Endothelial cell of umbilical vein (primary cell): ENCODE measurements at regions not wholly inside any gene's neighbourhood (a gene's known extent, or its start where the extent isn't known, plus 50 kb on each side); places are given as distances from the start of the nearest gene placed in this dataset.

Source experiments
- BruUV-seq: library from RNA; stranded (reverse); fragments of 400-500 nt; replicated peaks from 2 replicates; lab custom pipeline; 2021; lab: Mats Ljungman, UMichigan
- CTCF ChIA-PET: fragments of 300-600, 350-600 bp; sonication (Branson Sonifier 250); formaldehyde crosslinking; loops from one replicate; lab custom pipeline; 2021; ENCODE audit warnings: antibody characterized with exemption, inconsistent platforms; lab: Charles Lee
- POLR2A ChIA-PET: fragments of 300-600, 350-600 bp; sonication (Branson Sonifier 250); formaldehyde crosslinking; loops from one replicate; lab custom pipeline; 2021; ENCODE audit warnings: antibody characterized with exemption, inconsistent platforms; lab: Charles Lee
- DNase-seq: peaks from one replicate; pipeline ENCODE4 v3.0.0-alpha.2; 2011; ENCODE audit warnings: low read depth, low spot score
- FAIRE-seq: peaks from 2 replicates; lab custom pipeline; 2011; peaks lifted over from hg19 to GRCh38; lab: Jason Lieb, UNC
- H2AFZ ChIP-seq: 2 replicates; pipeline ENCODE4 v1.6.0; 2012; ENCODE audit warnings: low read depth, low read length, control low read depth, inconsistent platforms
- H3K27ac ChIP-seq: 2 replicates; pipeline ENCODE4 v1.5.1; 2011; ENCODE audit warnings: low read depth, mild to moderate bottlenecking, control low read depth, low read length, moderate library complexity; ENCODE audit not compliant: insufficient read depth
- H3K27me3 ChIP-seq, 2 experiments: 2 replicates each; pipeline versions ENCODE4 v1.6.0 to v1.6.1; 2011; ENCODE audit warnings: low read length in 2 of 2, mixed read lengths in 1 of 2; ENCODE audit not compliant: control insufficient read depth in 2 of 2, insufficient read depth in 2 of 2
- H3K36me3 ChIP-seq, 2 experiments: 2 replicates in 1 of 2; 3 replicates in 1 of 2; pipeline ENCODE4 v1.5.1; 2011; ENCODE audit warnings: low read length in 2 of 2, mild to moderate bottlenecking in 1 of 2, moderate library complexity in 1 of 2; ENCODE audit not compliant: control insufficient read depth in 2 of 2, insufficient read depth in 2 of 2; ENCODE audit errors: extremely low read depth in 1 of 2
- H3K4me1 ChIP-seq: 3 replicates; pipeline ENCODE4 v1.5.1; 2011; ENCODE audit warnings: mild to moderate bottlenecking, low read length; ENCODE audit not compliant: control insufficient read depth, insufficient read depth; ENCODE audit errors: extremely low read depth
- H3K4me2 ChIP-seq: 2 replicates; pipeline ENCODE4 v1.6.1; 2011; ENCODE audit warnings: low read length, control low read depth, mixed read lengths; ENCODE audit not compliant: insufficient read depth
- H3K4me3 ChIP-seq, 3 experiments: fragments of 200-600 bp in 1 of 3; sonication (generic), shearing (Covaris generic) in 1 of 3; replicated peaks in 1 of 3; 2 replicates each; pipeline ENCODE4 v1.5.1; 2011 to 2016; ENCODE audit warnings: control low read depth in 3 of 3, low read length in 3 of 3, mild to moderate bottlenecking in 2 of 3, inconsistent platforms in 1 of 3, low read depth in 1 of 3, moderate library complexity in 1 of 3; ENCODE audit not compliant: insufficient read depth in 1 of 3
- H3K79me2 ChIP-seq: 2 replicates; pipeline ENCODE4 v1.6.0; 2012; ENCODE audit warnings: low read length, inconsistent platforms; ENCODE audit not compliant: control insufficient read depth, insufficient read depth
- H3K9ac ChIP-seq: replicated peaks from 2 replicates; pipeline ENCODE3; 2011; ENCODE audit warnings: low read length, control low read depth; ENCODE audit not compliant: insufficient read depth; ENCODE audit errors: extremely low read depth
- H3K9me1 ChIP-seq: replicated peaks from 3 replicates; pipeline ENCODE4 v1.6.0; 2011; ENCODE audit warnings: mild to moderate bottlenecking, low read length; ENCODE audit not compliant: control insufficient read depth, insufficient read depth; ENCODE audit errors: extremely low read depth
- H3K9me3 ChIP-seq: replicated peaks from 2 replicates; pipeline ENCODE4 v1.5.1; 2012; ENCODE audit warnings: low read length, inconsistent platforms; ENCODE audit not compliant: control insufficient read depth, insufficient read depth
- H4K20me1 ChIP-seq: replicated peaks from 2 replicates; pipeline ENCODE3; 2011; ENCODE audit warnings: mild to moderate bottlenecking, low read length; ENCODE audit not compliant: control insufficient read depth, insufficient read depth; ENCODE audit errors: extremely low read depth
- EZH2 ChIP-seq: IDR thresholded peaks from 2 replicates; pipeline ENCODE4 v1.6.1; 2012; ENCODE audit warnings: borderline replicate concordance, low read depth, mild to moderate bottlenecking, moderate library complexity, low read length, inconsistent platforms; ENCODE audit not compliant: severe bottlenecking
- FOS ChIP-seq: IDR thresholded peaks from 2 replicates; pipeline ENCODE4 v1.6.1; 2011; ENCODE audit warnings: mild to moderate bottlenecking, low read length, moderate library complexity, borderline replicate concordance; ENCODE audit not compliant: insufficient read depth
- GATA2 ChIP-seq: IDR thresholded peaks from 2 replicates; pipeline ENCODE4 v1.7.0; 2011; ENCODE audit warnings: low read depth, mild to moderate bottlenecking, moderate library complexity, mixed read lengths, low read length; ENCODE audit not compliant: insufficient read length, insufficient read depth
- JUN ChIP-seq: IDR thresholded peaks from 2 replicates; pipeline ENCODE4 v1.6.1; 2011; ENCODE audit warnings: borderline replicate concordance, low read depth; ENCODE audit not compliant: insufficient read length, insufficient read depth
- MYC ChIP-seq: IDR thresholded peaks from one replicate; pipeline ENCODE4 v1.6.1; 2011; ENCODE audit warnings: mild to moderate bottlenecking, low read depth, low read length
- POLR2AphosphoS5 ChIP-seq: IDR thresholded peaks from 2 replicates; pipeline ENCODE4 v1.6.1; 2012; ENCODE audit warnings: low read depth, mild to moderate bottlenecking, control low read depth, low read length, moderate library complexity; ENCODE audit not compliant: insufficient read depth
- dilution Hi-C: fragments of 300-500 bp; cut with MboI; formaldehyde crosslinking; loops from one replicate; pipeline ENCODE4 v1.15.0; 2019; ENCODE audit warnings: low sequenced_read_pairs; ENCODE audit not compliant: extremely low pct_ligation_motif_present
- intact Hi-C: fragments of 100-400 bp; cut with micrococcal nuclease; formaldehyde crosslinking; loops from one replicate; pipeline ENCODE4 v1.10.0; 2022
- TF ChIP-seq, protein P1 (sequence below): IDR thresholded peaks from 2 replicates; pipeline ENCODE4 v1.6.1; 2011; ENCODE audit not compliant: insufficient read depth, insufficient read length

- no peak for FAIRE-seq
- Histone ChIP-seq H3K9me1 (no peaks in the 10 kb centered on the region), H3K4me2 (no peak overlapping the region), H3K79me2 (no peaks in the 10 kb centered on the region), H3K27me3 (no peaks in the 10 kb centered on the region), H4K20me1 (no peaks in the 10 kb centered on the region), H3K4me1 (no peaks in the 10 kb centered on the region), H3K9ac (no peak overlapping the region), H2AFZ (no peak overlapping the region), H3K27ac (no peak overlapping the region), H3K36me3 (no peaks in the 10 kb centered on the region), H3K9me3 (no peaks in the 10 kb centered on the region), H3K4me3 (no peak overlapping the region)
- POLR2A ChIA-PET: no interaction called here
- TF ChIP-seq FOS: no peak
- TF ChIP-seq EZH2: no peak
- TF ChIP-seq, protein P1, sequence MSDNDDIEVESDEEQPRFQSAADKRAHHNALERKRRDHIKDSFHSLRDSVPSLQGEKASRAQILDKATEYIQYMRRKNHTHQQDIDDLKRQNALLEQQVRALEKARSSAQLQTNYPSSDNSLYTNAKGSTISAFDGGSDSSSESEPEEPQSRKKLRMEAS: no peak
- TF ChIP-seq JUN: no peak
- no peak for TF ChIP-seq GATA2
- TF ChIP-seq POLR2AphosphoS5: no peak
- dilution Hi-C loops (no loop called here), intact Hi-C loops (no loop called here)
- BruUV-seq: no TSS peak
- CTCF ChIA-PET: no interaction called here
- no peak for DNase-seq
These were observed 108.1 kb upstream of the COG2 start for GRCh38 chr1:230534224-230534623.

DNA sequence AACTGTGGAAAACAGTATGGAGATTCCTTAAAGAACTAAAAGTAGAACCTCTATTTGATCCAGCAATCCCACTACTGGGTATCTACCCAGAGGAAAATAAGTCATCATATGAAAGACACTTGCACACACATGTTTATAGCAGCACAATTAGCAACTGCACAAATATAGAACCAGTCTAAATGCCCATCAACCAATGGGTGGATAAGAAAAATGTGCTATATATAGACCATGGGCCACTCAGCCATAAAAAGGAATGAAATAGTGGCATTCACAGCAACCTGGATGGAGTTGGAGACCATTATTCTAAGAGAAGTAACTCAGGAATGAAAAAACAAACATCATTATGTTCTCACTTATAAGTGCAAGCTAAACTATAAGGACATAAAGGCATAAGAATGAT lies 105.0 kb upstream of the PGBD5 start:
- H2AFZ ChIP-seq: no peak overlapping the region
- H3K4me3 ChIP-seq: no peak overlapping the region
- no peaks in the 10 kb centered on the region for H3K4me1 ChIP-seq
- no peaks in the 10 kb centered on the region for H3K9me1 ChIP-seq
- ChIA-PET POLR2A (no interaction called here), CTCF (no interaction called here)
- no peak overlapping the region for H3K9ac ChIP-seq
- H3K36me3 ChIP-seq: no peaks in the 10 kb centered on the region
- intact Hi-C loops (no loop called here), dilution Hi-C loops (no loop called here)
- BruUV-seq: no TSS peak
- DNase-seq (no peak), FAIRE-seq (no peak)
- TF ChIP-seq MYC (no peak), FOS (no peak)
- no peaks in the 10 kb centered on the region for H3K27me3 ChIP-seq
- H3K4me2 ChIP-seq: no peak overlapping the region
- no peak overlapping the region for H3K27ac ChIP-seq
- no peaks in the 10 kb centered on the region for H3K9me3 ChIP-seq
- no peaks in the 10 kb centered on the region for H4K20me1 ChIP-seq
- H3K79me2 ChIP-seq: no peaks in the 10 kb centered on the region
